Occipital lobe (tissue), 1 donor: ENCODE measurements at regions not wholly inside any gene's neighbourhood (a gene's known extent, or its start where the extent isn't known, plus 50 kb on each side); places are given as distances from the start of the nearest gene placed in this dataset.

Experiments used
- DNase-seq: peaks from one replicate; lab custom pipeline; 2025; lab: John Stamatoyannopoulos, UW

- no peak for DNase-seq
Observed at GRCh38 chr11:27287205-27287604, 75.8 kb downstream of the CCDC34 start.

DNA sequence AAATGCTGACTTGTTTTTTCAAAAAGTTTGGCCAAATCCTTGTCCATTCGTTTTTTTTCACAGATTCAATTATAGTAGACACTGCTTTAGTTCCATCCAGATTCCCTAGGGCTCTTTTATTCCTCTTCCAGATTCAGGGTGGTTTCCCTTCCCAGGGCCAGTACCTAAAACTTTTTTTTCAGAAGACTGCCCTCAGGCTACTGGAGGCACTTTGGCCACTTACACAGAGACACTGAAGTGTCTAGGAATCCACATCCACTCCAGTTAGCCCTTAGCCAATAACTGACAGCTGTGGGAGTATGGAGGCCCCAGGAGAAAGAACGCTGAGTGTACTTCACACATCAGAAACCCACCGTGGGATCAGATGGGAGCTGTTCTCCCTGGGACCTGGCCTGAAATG, 77.3 kb downstream of the CCDC34 start:
- no peak for DNase-seq

- DNase-seq = no peak
Observed at GRCh38 chr11:27282806-27283205, 80.2 kb downstream of the CCDC34 start.

- no peak for DNase-seq
Observed at GRCh38 chr11:27281740-27282590, 81.0 kb downstream of the CCDC34 start.

DNA sequence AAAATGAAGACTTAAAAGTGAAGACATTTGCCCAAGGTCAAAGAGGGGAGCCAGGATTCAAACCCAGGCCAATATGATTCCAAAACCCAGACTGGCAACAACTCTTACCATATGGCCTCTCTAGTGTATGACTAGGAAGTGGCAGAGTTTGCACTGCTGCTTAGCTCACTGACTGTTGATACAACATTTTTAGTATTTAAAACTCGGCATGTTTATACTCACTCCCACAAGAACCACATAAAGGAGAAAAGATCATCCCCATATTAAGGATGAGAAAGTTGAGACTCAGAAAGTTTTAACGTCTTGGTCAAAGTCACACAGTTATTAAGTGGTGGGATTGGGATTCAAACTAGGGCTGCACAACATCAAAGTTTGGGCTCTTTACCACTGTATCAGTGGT, 81.7 kb downstream of the CCDC34 start:
- DNase-seq = no peak

DNA sequence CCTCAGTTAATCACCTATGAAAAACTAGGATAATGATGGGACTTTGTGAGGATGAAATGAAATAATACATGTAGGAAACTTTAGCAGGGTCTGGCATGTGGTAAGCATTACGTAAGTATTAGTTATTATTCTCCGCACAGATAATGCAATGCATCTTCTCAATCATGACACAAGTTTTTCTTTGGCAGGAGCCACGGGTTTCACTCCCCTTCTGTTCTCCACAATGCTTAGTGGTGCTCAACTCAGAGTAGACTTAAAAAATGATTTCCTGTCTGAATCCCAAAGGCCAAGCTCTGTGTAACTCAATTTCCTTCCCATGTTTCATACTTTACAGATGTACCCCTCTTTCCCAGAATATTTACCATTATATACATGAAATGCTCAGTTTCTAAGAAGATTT, 82.9 kb downstream of the CCDC34 start:
- DNase-seq = no peak

GRCh38 chr11:27279460-27279859, 83.6 kb downstream of the CCDC34 start:
- no peak for DNase-seq

GRCh38 chr11:27277843-27278242, 85.2 kb downstream of the CCDC34 start:
- DNase-seq = no peak

GRCh38 chr11:27276141-27276540, 86.9 kb downstream of the CCDC34 start:
- DNase-seq = no peak

GRCh38 chr11:27274854-27275395, 88.1 kb downstream of the CCDC34 start:
- no peak for DNase-seq

GRCh38 chr11:27266125-27266524, 96.9 kb downstream of the CCDC34 start:
- DNase-seq = no peak

DNA sequence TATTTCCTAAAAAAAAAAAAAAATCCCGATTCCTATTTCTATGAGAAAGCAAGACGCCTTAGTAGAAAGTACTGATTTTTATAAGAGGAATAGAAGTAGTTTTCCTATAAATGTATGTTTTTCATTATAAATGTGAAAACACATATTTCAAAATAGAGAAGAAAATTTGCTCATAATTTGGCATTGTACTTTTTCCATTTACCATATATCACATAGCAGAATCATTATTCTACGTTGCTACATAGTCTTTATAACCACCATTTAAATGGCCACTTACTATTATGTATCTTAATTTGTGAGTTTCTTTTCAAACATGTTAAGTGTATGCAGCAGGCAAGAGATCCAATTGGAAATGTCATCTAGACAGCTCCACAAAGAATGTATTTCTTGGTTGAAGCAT, 99.0 kb downstream of the CCDC34 start:
- DNase-seq = no peak

- no peak for DNase-seq
Observed at GRCh38 chr11:27263046-27263445, 100.0 kb downstream of the CCDC34 start.

GRCh38 chr11:27255447-27255828, 107.6 kb downstream of the CCDC34 start:
- no peak for DNase-seq

DNA sequence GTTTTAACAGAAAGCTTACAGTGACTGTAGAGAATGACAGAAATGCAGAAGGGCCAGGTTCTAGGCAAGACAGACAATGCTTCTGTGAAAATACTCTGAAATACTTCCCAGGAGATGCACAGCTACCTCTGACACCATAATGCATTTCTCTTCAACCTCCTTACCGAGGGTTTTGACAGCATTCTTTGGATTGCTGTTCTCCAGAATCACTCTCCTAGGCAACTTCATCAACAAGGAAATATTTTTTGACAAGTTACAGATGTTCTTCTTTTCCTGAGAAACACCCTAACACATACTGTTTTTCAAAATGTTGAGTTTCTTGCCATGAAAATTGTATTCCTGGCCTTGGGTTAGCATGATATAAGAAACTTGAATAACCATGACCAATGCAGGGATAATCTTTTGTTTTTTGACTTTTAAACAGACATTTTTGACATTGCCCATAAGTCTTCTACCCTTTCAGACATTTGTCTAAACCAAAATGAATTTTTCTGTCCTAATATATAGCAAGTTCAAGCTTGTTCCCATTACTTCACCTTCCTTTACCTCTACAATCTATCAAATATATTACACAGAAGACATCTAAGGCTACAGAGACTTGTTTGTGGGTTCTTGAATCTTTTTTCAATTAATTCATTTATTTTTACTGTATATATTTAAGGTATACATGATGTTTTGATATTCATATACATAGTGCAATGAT, 108.1 kb downstream of the CCDC34 start:
- DNase-seq = no peak

- DNase-seq = no peak
Observed at GRCh38 chr11:27253224-27253623, 109.8 kb downstream of the CCDC34 start.

DNA sequence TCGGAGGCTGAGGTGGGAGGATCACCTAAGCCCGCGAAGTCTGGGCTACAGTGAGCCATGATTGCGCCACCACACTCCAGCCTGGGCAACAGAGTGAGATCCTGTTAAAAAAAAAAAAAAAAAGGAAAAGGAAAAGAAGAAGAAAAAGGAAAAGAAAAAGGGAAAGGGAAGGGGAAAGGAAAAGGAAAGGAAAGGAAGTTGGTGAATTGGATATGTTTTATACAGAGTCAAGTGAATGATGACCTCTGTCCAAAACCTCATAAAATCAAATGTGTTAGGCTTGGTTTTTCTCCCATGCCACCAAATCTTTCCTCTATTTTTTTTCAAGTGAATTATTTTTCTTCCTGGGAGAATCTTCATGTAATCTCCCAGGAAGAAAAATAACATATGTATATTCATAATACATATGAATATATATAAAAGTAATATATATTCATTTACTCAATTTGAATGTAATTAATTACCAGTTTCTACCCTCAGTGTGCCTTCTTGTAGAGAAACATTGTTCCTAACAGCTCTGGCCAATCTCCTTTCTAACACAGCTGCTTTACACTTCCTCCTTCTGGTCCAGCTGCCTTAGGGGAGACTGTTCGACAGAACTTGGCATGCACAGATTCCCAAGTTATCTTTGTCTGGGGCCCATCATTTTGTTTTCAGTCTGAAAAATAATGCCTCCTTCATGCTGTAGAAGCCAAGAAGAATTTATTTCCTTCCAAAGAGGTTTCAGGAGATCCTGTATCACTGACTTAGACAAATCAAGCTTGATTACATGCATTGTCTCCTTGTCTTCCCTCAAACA, 111.9 kb downstream of the CCDC34 start:
- no peak for DNase-seq

DNA sequence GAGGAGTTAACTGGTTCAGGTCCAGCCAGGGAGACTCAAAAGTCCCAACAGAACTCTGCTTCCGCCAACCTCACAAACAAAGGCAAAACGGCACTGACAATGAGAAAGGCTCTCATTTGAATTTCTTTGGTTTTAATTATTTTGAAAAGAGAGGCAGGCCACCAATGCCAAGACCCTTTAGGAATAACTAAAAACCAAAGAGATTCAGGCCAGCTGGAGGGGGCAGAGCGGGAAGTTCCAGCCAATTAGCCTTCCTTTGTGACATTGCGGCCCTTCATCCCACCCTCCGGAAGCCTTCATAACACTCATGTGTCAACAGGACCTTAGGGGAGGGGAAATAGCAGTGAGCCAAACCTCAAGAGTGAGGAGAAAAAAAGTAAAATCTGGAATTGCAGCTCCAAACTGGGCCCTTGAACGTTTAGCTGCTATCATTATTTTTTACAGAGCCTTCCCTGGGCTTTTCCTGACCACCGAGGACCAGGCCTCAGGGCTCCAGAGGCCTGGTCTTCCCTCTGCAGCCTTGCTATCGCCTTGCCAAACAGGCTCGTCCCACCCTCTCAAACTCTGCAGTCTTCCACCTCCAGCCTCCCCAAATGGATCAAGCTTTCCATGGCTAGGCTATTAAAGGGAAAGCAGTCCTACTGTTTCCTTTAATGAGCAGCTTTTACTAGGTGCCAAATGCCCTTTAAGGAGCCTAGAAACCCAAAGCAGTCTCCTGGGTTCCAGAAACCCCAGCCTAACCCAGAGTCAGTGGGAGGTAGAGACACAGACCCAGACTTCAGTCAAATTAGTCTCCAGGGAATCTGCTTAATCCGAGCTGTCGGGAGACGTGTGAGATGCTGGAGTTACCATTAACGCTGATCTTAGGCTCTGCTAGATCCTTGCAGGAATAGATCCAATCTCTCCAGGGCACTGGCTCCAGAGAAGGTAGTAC, 114.2 kb downstream of the CCDC34 start:
- DNase-seq = no peak

- no peak for DNase-seq
Observed at GRCh38 chr11:27247660-27248059, 115.4 kb downstream of the CCDC34 start.

GRCh38 chr11:27246925-27247324, 116.1 kb downstream of the CCDC34 start:
- DNase-seq = no peak

DNA sequence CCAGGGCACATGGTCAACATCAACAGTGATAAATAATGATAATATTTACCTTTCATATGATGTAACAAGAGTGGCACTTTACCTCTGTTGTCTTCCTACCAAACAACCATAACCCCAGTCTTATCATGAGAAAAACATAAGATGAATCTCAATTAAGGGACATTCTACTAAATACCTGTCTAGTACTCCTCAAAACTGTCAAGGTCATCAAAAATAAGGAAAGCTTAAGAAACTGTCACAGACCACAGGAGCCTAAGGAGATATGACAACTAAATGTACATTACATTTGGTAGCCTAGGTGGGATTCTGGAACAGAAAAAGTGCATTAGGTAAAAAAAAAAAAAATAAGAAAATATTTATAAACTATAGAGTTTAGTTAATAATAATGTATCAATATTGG, 118.1 kb downstream of the CCDC34 start:
- no peak for DNase-seq
